ENCODE measurements at regions not wholly inside any gene's neighbourhood (a gene's known extent, or its start where the extent isn't known, plus 50 kb on each side); places are given as distances from the start of the nearest gene placed in this dataset.

DNA sequence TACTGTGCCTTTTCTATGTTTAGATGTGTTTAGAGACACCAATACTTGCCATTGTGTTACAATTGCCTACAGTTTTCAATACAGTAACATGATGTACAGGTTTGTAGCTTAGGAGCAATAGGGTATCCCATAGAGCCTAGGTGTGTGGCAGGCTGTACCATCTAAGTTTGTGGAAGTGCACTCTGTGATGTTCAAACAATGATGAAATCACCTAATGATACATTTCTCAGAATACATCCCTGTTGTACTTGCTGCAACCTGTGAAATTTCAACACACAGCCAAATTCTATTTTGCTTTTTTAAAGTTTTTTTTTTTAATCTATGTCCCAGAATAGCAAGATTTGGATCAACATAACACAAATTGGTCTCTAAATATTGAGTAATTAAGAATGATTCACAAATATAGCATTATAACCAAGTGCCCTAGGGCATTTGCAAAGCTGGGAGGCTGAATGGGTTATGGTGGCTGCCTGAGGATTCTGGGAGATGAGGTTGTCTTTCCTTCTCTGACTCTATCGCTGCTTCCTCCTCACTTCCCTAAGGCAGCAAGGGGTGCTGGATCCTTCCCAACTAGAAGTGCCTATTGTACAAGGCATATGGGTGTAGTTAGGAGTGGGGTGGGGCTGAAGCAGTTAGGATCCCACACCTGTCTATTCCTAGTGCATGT is 78.3 kb downstream of the SKA1 start:
- Histone ChIP-seq H3K9me3 (no peaks in the 10 kb centered on the region), H3K36me3 (no peaks in the 10 kb centered on the region), H3K27me3 (no peaks in the 10 kb centered on the region), H3K27ac (no peak overlapping the region), H3K4me3 (no peak overlapping the region), H3K4me1 (no peaks in the 10 kb centered on the region)
- ATAC-seq (no peak), DNase-seq (no peak)
- intact Hi-C loops (cut with DNase I) = no loop called here
- TF ChIP-seq, protein P1, sequence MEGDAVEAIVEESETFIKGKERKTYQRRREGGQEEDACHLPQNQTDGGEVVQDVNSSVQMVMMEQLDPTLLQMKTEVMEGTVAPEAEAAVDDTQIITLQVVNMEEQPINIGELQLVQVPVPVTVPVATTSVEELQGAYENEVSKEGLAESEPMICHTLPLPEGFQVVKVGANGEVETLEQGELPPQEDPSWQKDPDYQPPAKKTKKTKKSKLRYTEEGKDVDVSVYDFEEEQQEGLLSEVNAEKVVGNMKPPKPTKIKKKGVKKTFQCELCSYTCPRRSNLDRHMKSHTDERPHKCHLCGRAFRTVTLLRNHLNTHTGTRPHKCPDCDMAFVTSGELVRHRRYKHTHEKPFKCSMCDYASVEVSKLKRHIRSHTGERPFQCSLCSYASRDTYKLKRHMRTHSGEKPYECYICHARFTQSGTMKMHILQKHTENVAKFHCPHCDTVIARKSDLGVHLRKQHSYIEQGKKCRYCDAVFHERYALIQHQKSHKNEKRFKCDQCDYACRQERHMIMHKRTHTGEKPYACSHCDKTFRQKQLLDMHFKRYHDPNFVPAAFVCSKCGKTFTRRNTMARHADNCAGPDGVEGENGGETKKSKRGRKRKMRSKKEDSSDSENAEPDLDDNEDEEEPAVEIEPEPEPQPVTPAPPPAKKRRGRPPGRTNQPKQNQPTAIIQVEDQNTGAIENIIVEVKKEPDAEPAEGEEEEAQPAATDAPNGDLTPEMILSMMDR (IDR thresholded peaks at IDR 0.05) = no peak

DNA sequence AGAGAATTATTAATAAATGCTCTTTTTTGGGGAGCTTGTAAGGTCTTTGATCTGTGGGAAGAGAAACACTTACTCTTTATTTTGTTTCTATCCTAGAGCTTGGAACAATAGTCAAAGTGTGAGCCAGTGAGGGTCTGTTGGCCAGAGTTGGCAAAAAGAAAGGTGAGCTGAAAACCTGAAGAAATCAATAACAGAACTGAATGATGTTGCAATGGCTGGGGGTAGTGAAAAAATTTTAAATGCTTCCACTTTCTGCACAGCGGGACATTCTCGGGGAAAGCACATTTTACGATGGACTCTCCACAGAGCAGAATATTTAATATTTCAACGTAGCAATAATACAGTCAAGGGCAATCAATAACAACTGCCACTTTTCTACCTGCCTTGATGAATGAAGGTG is 78.9 kb downstream of the SKA1 start:
- ATAC-seq (no peak), DNase-seq (no peak)
- Histone ChIP-seq H3K4me3 (no peak overlapping the region), H3K9me3 (no peaks in the 10 kb centered on the region), H3K27ac (no peak overlapping the region), H3K36me3 (no peaks in the 10 kb centered on the region), H3K4me1 (no peaks in the 10 kb centered on the region), H3K27me3 (no peaks in the 10 kb centered on the region)
- TF ChIP-seq, protein P1 (IDR thresholded peaks at IDR 0.05) = no peak
- intact Hi-C loops (cut with DNase I) = no loop called here

DNA sequence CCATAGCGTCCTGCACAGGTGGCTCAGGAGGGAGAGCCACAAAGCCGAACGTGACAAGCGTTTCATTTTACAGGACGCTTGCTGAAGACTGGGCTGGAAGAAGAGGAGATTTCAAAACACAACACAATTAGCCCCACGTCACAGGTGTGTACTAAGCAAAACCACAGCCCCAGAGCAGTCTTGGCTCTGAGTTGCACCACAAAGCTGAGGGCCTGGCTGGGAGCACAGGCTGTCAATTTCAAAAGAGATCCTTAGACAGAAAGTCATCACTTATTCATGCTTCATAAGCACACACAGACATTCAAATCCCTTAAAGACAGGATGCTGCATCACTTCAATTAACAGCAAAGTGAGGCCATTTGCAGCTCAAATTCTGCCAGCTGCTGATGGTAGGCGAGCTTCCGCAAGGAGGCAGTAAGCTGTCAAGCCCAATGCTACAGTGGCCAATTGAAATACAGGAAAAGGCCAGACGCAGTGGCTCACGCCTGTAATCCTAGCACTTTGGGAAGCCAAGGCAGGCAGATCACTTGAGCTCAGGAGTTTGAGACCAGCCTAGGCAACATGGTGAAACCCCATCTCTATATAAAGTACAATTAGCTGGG is 79.6 kb downstream of the SKA1 start:
- Histone ChIP-seq H3K4me1 (no peaks in the 10 kb centered on the region), H3K27me3 (no peaks in the 10 kb centered on the region), H3K9me3 (no peaks in the 10 kb centered on the region), H3K4me3 (no peak overlapping the region), H3K36me3 (no peaks in the 10 kb centered on the region), H3K27ac (no peak overlapping the region)
- intact Hi-C loops (cut with DNase I) = no loop called here
- ATAC-seq (no peak), DNase-seq (no peak)
- TF ChIP-seq, protein P1 (IDR thresholded peaks at IDR 0.05) = no peak

DNA sequence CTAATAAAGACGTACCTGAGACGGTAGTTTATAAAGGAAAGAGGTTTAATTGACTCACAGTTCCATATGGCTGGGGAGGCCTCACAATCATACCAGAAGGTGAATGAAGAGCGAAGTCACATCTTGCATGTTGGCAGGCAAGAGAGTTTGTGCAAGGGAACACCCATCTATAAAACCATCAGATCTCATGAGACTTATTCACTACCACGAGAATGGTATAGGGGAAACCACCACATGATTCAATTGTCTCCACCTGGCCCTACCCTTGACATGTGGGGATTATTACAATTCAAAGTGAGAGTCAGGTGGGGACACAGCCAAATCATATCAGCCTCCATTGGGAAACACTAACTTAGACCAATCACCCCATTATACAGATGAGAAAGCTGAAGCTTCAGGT is 81.4 kb downstream of the SKA1 start:
- H3K27ac ChIP-seq = no peak overlapping the region
- H3K4me3 ChIP-seq = no peak overlapping the region
- DNase-seq = no peak
- no peaks in the 10 kb centered on the region for H3K36me3 ChIP-seq
- H3K27me3 ChIP-seq = no peaks in the 10 kb centered on the region
- intact Hi-C loops (cut with DNase I) = no loop called here
- no peaks in the 10 kb centered on the region for H3K9me3 ChIP-seq
- TF ChIP-seq, protein P1 (IDR thresholded peaks at IDR 0.05) = no peak
- no peak for ATAC-seq
- H3K4me1 ChIP-seq = no peaks in the 10 kb centered on the region

DNA sequence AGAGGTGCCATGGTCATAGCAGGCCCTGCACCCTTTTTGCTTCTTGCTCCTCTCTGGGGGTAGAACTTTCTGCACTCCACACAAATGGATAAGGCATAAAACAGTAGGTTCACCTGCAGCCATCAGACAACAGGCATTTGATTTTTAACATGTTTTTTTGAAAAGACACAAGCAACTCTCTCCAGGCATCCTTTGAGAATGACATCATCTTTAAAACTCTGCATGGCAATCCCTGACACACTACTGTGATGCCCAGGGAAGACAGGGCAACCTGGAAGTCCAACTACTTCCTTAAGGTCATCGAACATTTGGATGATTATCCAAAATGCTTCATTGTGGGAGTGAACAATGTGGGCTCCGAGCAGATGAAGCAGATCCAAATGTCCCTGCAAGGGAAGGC is 82.8 kb downstream of the SKA1 start:
- H3K27ac ChIP-seq = no peak overlapping the region
- H3K36me3 ChIP-seq = no peaks in the 10 kb centered on the region
- DNase-seq (no peak), ATAC-seq (no peak)
- TF ChIP-seq, protein P1 (IDR thresholded peaks at IDR 0.05) = no peak
- no peaks in the 10 kb centered on the region for H3K27me3 ChIP-seq
- no peaks in the 10 kb centered on the region for H3K9me3 ChIP-seq
- intact Hi-C loops (cut with DNase I) = no loop called here
- no peaks in the 10 kb centered on the region for H3K4me1 ChIP-seq
- H3K4me3 ChIP-seq = no peak overlapping the region

Data from upper lobe of right lung (tissue), 1 donor.